ENCODE measurements at regions not wholly inside any gene's neighbourhood (a gene's known extent, or its start where the extent isn't known, plus 50 kb on each side); places are given as distances from the start of the nearest gene placed in this dataset.

- TF ChIP-seq, protein P1, sequence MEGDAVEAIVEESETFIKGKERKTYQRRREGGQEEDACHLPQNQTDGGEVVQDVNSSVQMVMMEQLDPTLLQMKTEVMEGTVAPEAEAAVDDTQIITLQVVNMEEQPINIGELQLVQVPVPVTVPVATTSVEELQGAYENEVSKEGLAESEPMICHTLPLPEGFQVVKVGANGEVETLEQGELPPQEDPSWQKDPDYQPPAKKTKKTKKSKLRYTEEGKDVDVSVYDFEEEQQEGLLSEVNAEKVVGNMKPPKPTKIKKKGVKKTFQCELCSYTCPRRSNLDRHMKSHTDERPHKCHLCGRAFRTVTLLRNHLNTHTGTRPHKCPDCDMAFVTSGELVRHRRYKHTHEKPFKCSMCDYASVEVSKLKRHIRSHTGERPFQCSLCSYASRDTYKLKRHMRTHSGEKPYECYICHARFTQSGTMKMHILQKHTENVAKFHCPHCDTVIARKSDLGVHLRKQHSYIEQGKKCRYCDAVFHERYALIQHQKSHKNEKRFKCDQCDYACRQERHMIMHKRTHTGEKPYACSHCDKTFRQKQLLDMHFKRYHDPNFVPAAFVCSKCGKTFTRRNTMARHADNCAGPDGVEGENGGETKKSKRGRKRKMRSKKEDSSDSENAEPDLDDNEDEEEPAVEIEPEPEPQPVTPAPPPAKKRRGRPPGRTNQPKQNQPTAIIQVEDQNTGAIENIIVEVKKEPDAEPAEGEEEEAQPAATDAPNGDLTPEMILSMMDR (IDR thresholded peaks at IDR 0.05 in 4 of 5, conservative IDR thresholded peaks at IDR 0.05 in 1 of 5) = no peak
- TF ChIP-seq POLR2A (IDR thresholded peaks at IDR 0.05) = no peak
Measured at GRCh38 chr9:134525070-134525815, 116.4 kb upstream of the COL5A1 start.

Data from gastrocnemius medialis (tissue), 4 donors.